ENCODE measurements at regions not wholly inside any gene's neighbourhood (a gene's known extent, or its start where the extent isn't known, plus 50 kb on each side); places are given as distances from the start of the nearest gene placed in this dataset.

GRCh38 chr21:41685511-41686149, 81.2 kb downstream of the RIPK4 start:
- TF ChIP-seq REST (IDR thresholded peaks at IDR 0.05; ENCODE audit: insufficient replicate concordance, low read depth) (no peak), GABPA (IDR thresholded peaks at IDR 0.05; ENCODE audit: low read depth) (no peak), CTCF (IDR thresholded peaks at IDR 0.05; ENCODE audit: insufficient read depth, low read length) (no peak), SPI1 (IDR thresholded peaks at IDR 0.05; ENCODE audit: borderline replicate concordance, low read depth) (no peak), POLR2AphosphoS5 (IDR thresholded peaks at IDR 0.05; ENCODE audit: low read depth) (no peak)
- Histone ChIP-seq H3K4me3 (replicated peaks; ENCODE audit: insufficient read depth, low read length) (no peak overlapping the region), H3K27ac (replicated peaks) (no peak overlapping the region), H3K27me3 (ENCODE audit: insufficient read depth, poor library complexity, severe bottlenecking) (peaks cover 2% of the 10 kb centered on the region)
- DNase-seq (ENCODE audit: low read depth in 1 of 2, low spot score in 1 of 2): no peak

DNA sequence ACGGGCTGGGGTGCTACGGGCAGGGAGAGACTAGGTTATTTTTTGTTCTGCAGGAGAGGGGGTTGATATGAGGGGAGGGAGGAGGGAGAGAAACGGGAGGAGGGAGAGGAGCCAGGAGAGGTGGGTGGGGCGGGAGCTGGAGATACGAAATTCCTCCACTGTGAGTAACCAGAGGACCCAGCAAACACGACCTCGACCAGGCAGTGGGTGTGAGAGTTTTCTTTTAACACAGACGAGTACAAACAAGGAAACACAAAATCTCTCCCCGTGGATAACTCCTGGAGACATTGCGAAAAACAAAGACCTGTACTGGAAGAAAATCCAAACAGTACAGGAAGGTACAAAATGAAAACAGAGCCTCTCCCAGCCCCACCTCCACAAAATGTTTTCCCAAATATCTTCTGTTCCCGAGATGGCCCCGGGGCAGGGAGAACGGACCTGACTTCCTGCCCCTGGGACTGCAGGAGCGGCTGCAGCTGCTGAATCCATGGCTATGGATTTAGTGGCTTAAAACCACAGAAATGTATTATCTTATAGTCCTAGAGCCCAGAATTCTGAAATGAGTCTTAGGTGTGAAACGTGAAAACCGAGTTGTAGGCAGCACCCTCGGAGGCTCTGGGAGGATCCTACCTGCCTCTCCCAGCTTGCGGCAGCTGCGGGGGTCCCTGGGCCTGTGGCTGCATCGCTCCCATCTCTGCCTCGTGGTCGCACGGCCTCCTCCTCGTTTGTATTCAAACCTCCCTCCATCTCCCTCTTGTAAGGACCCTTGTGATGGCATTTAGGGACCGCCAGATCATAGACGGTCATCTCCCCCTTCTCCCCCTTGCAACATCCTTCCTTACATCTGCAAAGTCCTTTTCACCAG, 82.2 kb downstream of the RIPK4 start:
- H3K27ac ChIP-seq (replicated peaks): no peak overlapping the region
- TF ChIP-seq CTCF (IDR thresholded peaks at IDR 0.05; ENCODE audit: insufficient read depth, low read length): no peak
- TF ChIP-seq REST (IDR thresholded peaks at IDR 0.05; ENCODE audit: insufficient replicate concordance, low read depth): no peak
- H3K27me3 ChIP-seq (ENCODE audit: insufficient read depth, poor library complexity, severe bottlenecking): no peaks in the 10 kb centered on the region
- no peak overlapping the region for H3K4me3 ChIP-seq (replicated peaks; ENCODE audit: insufficient read depth, low read length)
- no peak for DNase-seq (ENCODE audit: low read depth in 1 of 2, low spot score in 1 of 2)

DNA sequence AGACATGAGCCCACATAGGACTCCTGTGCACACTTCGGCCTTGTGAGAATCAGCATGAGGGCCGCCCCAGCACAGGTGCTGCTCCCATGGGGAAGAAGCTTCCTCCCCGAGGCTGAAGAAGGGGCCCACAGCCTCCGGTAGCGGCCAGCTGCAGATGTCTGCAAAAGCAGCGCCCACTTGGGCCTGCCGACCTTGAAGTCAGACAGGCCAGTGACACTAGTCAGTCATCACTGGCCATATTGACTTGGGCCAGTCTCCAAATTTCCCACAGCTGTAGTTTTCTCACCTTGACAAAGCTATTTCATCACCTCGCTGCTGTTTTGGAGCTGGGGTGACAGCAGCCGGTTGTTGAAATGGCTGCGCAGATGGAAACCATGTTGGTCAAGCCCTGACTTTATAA, 83.0 kb downstream of the RIPK4 start:
- Histone ChIP-seq H3K27ac (replicated peaks) (no peak overlapping the region), H3K4me3 (replicated peaks; ENCODE audit: insufficient read depth, low read length) (no peak overlapping the region), H3K27me3 (ENCODE audit: insufficient read depth, poor library complexity, severe bottlenecking) (no peaks in the 10 kb centered on the region)
- TF ChIP-seq SPI1 (IDR thresholded peaks at IDR 0.05; ENCODE audit: borderline replicate concordance, low read depth) (no peak), CTCF (IDR thresholded peaks at IDR 0.05; ENCODE audit: insufficient read depth, low read length) (no peak), REST (IDR thresholded peaks at IDR 0.05; ENCODE audit: insufficient replicate concordance, low read depth) (no peak), POLR2AphosphoS5 (IDR thresholded peaks at IDR 0.05; ENCODE audit: low read depth) (no peak), GABPA (IDR thresholded peaks at IDR 0.05; ENCODE audit: low read depth) (no peak)
- DNase-seq (ENCODE audit: low read depth in 1 of 2, low spot score in 1 of 2): no peak
